Neural progenitor cell (in vitro differentiated cells): ENCODE measurements at regions not wholly inside any gene's neighbourhood (a gene's known extent, or its start where the extent isn't known, plus 50 kb on each side); places are given as distances from the start of the nearest gene placed in this dataset.

Source experiments
- DNase-seq: peaks from one replicate; pipeline ENCODE4 v3.0.0-alpha.2; 2016; ENCODE audit warnings: low spot score
- H2AFZ ChIP-seq: fragments of 200-600 bp; sonication (generic); replicated peaks from 2 replicates; pipeline ENCODE4 v1.6.1; 2016; ENCODE audit warnings: antibody characterized with exemption
- H3F3A ChIP-seq: fragments of 200-600 bp; sonication (generic); 2 replicates; pipeline ENCODE4 v1.6.1; 2016; ENCODE audit warnings: antibody characterized with exemption, low read depth
- H3K27ac ChIP-seq: fragments of 200-600 bp; sonication (generic); 2 replicates; pipeline ENCODE4 v1.5.1; 2016; ENCODE audit warnings: mild to moderate bottlenecking
- H3K27me3 ChIP-seq: fragments of 200-600 bp; sonication (generic); 2 replicates; pipeline ENCODE4 v1.6.1; 2016; ENCODE audit warnings: mild to moderate bottlenecking, moderate library complexity
- H3K36me3 ChIP-seq: fragments of 200-600 bp; sonication (generic); 2 replicates; pipeline ENCODE4 v1.5.1; 2016
- H3K4me1 ChIP-seq: fragments of 200-600 bp; sonication (generic); 2 replicates; pipeline ENCODE4 v1.6.1; 2016; ENCODE audit warnings: mixed run types
- H3K4me2 ChIP-seq: fragments of 200-600 bp; sonication (generic); 2 replicates; pipeline ENCODE4 v1.6.1; 2016
- H3K4me3 ChIP-seq: fragments of 200-600 bp; sonication (generic); 2 replicates; pipeline ENCODE4 v1.5.1; 2016
- H3K79me2 ChIP-seq: fragments of 200-600 bp; sonication (generic); 2 replicates; pipeline ENCODE4 v1.6.1; 2016; ENCODE audit warnings: low read depth
- H3K9ac ChIP-seq: fragments of 200-600 bp; sonication (generic); 2 replicates; pipeline ENCODE4 v1.6.1; 2016
- H3K9me3 ChIP-seq: fragments of 200-600 bp; sonication (generic); 2 replicates; pipeline ENCODE4 v1.5.1; 2016; ENCODE audit warnings: low read depth
- H4K20me1 ChIP-seq: fragments of 200-600 bp; sonication (generic); 2 replicates; pipeline ENCODE4 v1.6.1; 2016; ENCODE audit warnings: low read depth
- H3K27ac Mint-ChIP-seq: 3 replicates; pipeline ENCODE4 v1.8.0; 2021; ENCODE audit warnings: mixed read lengths
- H3K27me3 Mint-ChIP-seq: 2 replicates; pipeline ENCODE4 v1.8.0; 2022; ENCODE audit warnings: low read depth, mild to moderate bottlenecking, inconsistent platforms, moderate library complexity, mixed read lengths; ENCODE audit not compliant: insufficient read depth
- H3K36me3 Mint-ChIP-seq: 3 replicates; pipeline ENCODE4 v1.8.0; 2021; ENCODE audit warnings: mixed read lengths
- H3K4me1 Mint-ChIP-seq: 3 replicates; pipeline ENCODE4 v1.8.0; 2021; ENCODE audit warnings: mixed read lengths
- H3K4me3 Mint-ChIP-seq: 3 replicates; pipeline ENCODE4 v1.8.0; 2021; ENCODE audit warnings: mild to moderate bottlenecking, moderate library complexity, mixed read lengths
- H3K9me3 Mint-ChIP-seq: 3 replicates; pipeline ENCODE4 v1.8.0; 2020; ENCODE audit warnings: mixed read lengths
- CTCF ChIP-seq: fragments of 200-600 bp; sonication (generic); IDR thresholded peaks from 2 replicates; pipeline ENCODE4 v1.5.1; 2017; ENCODE audit warnings: antibody characterized with exemption, mild to moderate bottlenecking
- EZH2 ChIP-seq: fragments of 200-600 bp; sonication (generic); IDR thresholded peaks from 2 replicates; pipeline ENCODE4 v1.6.1; 2017; ENCODE audit warnings: antibody characterized with exemption, mild to moderate bottlenecking, moderate library complexity
- EZH2phosphoT487 ChIP-seq: fragments of 200-600 bp; sonication (generic); IDR thresholded peaks from 2 replicates; pipeline ENCODE4 v1.6.1; 2017; ENCODE audit warnings: antibody characterized with exemption

- H2AFZ ChIP-seq = no peak overlapping the region
- no peak overlapping the region for H3K4me3 ChIP-seq
- H3K36me3 ChIP-seq = no peaks in the 10 kb centered on the region
- no peaks in the 10 kb centered on the region for H3K27me3 ChIP-seq
- H3K27me3 Mint-ChIP-seq = no peaks in the 10 kb centered on the region
- H3K27ac Mint-ChIP-seq = no peak overlapping the region
- H3K4me1 ChIP-seq = no peaks in the 10 kb centered on the region
- no peak overlapping the region for H3K27ac ChIP-seq
- H3K4me1 Mint-ChIP-seq = no peaks in the 10 kb centered on the region
- TF ChIP-seq EZH2phosphoT487 (no peak), CTCF (no peak), EZH2 (no peak)
- H3K9me3 ChIP-seq = no peaks in the 10 kb centered on the region
- H4K20me1 ChIP-seq = no peaks in the 10 kb centered on the region
- H3K4me3 Mint-ChIP-seq = no peak overlapping the region
- DNase-seq = no peak
- H3K9me3 Mint-ChIP-seq = peaks cover 3% of the 10 kb centered on the region
- H3K36me3 Mint-ChIP-seq = no peaks in the 10 kb centered on the region
- H3K79me2 ChIP-seq = no peaks in the 10 kb centered on the region
- H3K4me2 ChIP-seq = no peak overlapping the region
- H3F3A ChIP-seq = no peaks in the 10 kb centered on the region
- no peak overlapping the region for H3K9ac ChIP-seq
Measured at GRCh38 chr22:49500942-49501395, 326.7 kb downstream of the BRD1 start.

GRCh38 chr22:49500076-49500460 lies 327.6 kb downstream of the BRD1 start:
- H3K79me2 ChIP-seq = no peaks in the 10 kb centered on the region
- Mint-ChIP-seq H3K27me3 (no peaks in the 10 kb centered on the region), H3K4me3 (no peak overlapping the region), H3K36me3 (no peaks in the 10 kb centered on the region), H3K9me3 (peaks cover 3% of the 10 kb centered on the region), H3K4me1 (no peaks in the 10 kb centered on the region), H3K27ac (no peak overlapping the region)
- no peaks in the 10 kb centered on the region for H3K4me1 ChIP-seq
- no peak overlapping the region for H3K27ac ChIP-seq
- no peak overlapping the region for H2AFZ ChIP-seq
- no peak overlapping the region for H3K9ac ChIP-seq
- no peak overlapping the region for H3K4me2 ChIP-seq
- DNase-seq = no peak
- TF ChIP-seq CTCF = no peak
- no peak for TF ChIP-seq EZH2phosphoT487
- TF ChIP-seq EZH2 = no peak
- no peaks in the 10 kb centered on the region for H3K27me3 ChIP-seq
- no peaks in the 10 kb centered on the region for H3K36me3 ChIP-seq
- no peaks in the 10 kb centered on the region for H3F3A ChIP-seq
- H3K9me3 ChIP-seq = no peaks in the 10 kb centered on the region
- no peak overlapping the region for H3K4me3 ChIP-seq
- no peaks in the 10 kb centered on the region for H4K20me1 ChIP-seq

GRCh38 chr22:49499433-49500075 lies 328.1 kb downstream of the BRD1 start:
- H3K4me3 ChIP-seq = no peak overlapping the region
- no peaks in the 10 kb centered on the region for H3K9me3 ChIP-seq
- DNase-seq = no peak
- TF ChIP-seq EZH2 = no peak
- no peak for TF ChIP-seq EZH2phosphoT487
- TF ChIP-seq CTCF = no peak
- H3K9ac ChIP-seq = no peak overlapping the region
- H2AFZ ChIP-seq = no peak overlapping the region
- peaks cover 3% of the 10 kb centered on the region for H3K9me3 Mint-ChIP-seq
- H3K4me1 Mint-ChIP-seq = no peaks in the 10 kb centered on the region
- H3K4me3 Mint-ChIP-seq = no peak overlapping the region
- H3K4me1 ChIP-seq = no peaks in the 10 kb centered on the region
- no peaks in the 10 kb centered on the region for H3K36me3 Mint-ChIP-seq
- H3F3A ChIP-seq = no peaks in the 10 kb centered on the region
- no peaks in the 10 kb centered on the region for H3K27me3 Mint-ChIP-seq
- H3K27me3 ChIP-seq = no peaks in the 10 kb centered on the region
- no peaks in the 10 kb centered on the region for H4K20me1 ChIP-seq
- no peaks in the 10 kb centered on the region for H3K79me2 ChIP-seq
- no peak overlapping the region for H3K27ac Mint-ChIP-seq
- no peak overlapping the region for H3K27ac ChIP-seq
- no peaks in the 10 kb centered on the region for H3K36me3 ChIP-seq
- no peak overlapping the region for H3K4me2 ChIP-seq
